ENCODE measurements at regions not wholly inside any gene's neighbourhood (a gene's known extent, or its start where the extent isn't known, plus 50 kb on each side); places are given as distances from the start of the nearest gene placed in this dataset.

DNA sequence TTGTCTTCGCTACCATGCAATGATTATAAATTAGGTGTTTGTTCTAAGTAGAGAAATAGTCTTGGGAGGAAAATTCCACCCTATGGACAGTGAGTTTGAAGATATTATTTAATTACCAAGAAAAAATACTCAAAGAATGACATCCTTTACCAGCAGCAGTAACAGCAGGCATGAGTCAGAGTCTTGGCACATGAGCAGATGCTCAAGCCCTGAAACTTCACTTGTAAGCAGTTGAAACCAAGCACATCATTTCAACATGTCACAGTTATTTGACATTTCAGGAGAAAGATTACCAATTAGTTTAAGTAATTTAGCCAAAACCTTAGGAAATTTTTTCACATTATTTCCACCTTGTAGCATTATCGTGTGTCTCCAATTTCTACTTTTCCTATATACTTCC is 99.2 kb downstream of the C12orf50 start:
- Mint-ChIP-seq H3K36me3 (no peaks in the 10 kb centered on the region), H3K4me1 (no peaks in the 10 kb centered on the region), H3K27me3 (peaks cover 1% of the 10 kb centered on the region), H3K4me3 (no peak overlapping the region), H3K9me3 (no peaks in the 10 kb centered on the region), H3K27ac (no peak overlapping the region)
- no peak for DNase-seq (ENCODE audit: low spot score in 2 of 2)
- ATAC-seq (ENCODE audit: low read depth) = no peak

DNA sequence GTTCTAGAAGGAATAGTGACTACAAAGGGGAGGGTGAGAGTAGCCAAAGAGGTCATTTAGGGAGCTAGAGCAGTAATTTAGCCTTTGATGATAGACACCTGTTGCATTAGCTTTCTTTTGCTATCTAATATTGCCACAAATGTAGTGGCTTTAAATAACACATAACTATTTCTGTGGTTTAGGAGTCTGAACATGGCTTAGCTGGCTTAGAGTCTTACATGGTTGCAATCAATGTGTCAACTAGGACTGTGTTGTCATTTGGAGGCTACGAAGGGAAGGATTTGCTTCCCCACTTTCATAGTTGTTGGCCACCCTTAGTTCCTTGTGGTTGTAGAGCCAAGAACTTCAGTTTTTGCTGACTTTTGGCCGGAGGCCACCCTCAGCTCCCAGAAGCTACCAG is 99.9 kb downstream of the C12orf50 start:
- H3K27me3 Mint-ChIP-seq = peaks cover 1% of the 10 kb centered on the region
- DNase-seq (ENCODE audit: low spot score in 2 of 2) (no peak), ATAC-seq (ENCODE audit: low read depth) (no peak)
- no peak overlapping the region for H3K4me3 Mint-ChIP-seq
- H3K27ac Mint-ChIP-seq = no peak overlapping the region
- H3K9me3 Mint-ChIP-seq = no peaks in the 10 kb centered on the region
- H3K36me3 Mint-ChIP-seq = no peaks in the 10 kb centered on the region
- no peaks in the 10 kb centered on the region for H3K4me1 Mint-ChIP-seq

DNA sequence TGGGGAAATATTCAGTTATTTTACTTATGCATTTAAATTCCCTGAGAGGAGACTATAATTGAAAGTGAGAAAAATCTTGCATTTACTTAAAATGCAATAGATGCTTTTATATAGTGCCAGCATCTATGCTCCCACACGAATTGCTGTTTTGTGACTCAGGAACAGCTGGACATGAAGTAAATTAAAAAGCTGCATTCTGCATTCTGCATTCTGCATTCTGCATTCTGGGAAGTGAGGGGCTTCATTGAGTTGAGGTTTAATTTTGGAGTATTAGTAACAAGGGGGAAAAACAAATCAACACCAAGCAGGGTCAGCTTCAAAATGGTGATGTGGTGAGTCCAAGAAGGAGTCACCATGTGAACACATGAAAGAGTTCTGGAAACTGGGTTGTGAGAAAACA is 101.2 kb downstream of the C12orf50 start:
- H3K9me3 Mint-ChIP-seq = no peaks in the 10 kb centered on the region
- H3K4me3 Mint-ChIP-seq = no peak overlapping the region
- ATAC-seq (ENCODE audit: low read depth) = no peak
- DNase-seq (ENCODE audit: low spot score in 2 of 2) = no peak
- no peaks in the 10 kb centered on the region for H3K4me1 Mint-ChIP-seq
- no peaks in the 10 kb centered on the region for H3K27me3 Mint-ChIP-seq
- no peak overlapping the region for H3K27ac Mint-ChIP-seq
- no peaks in the 10 kb centered on the region for H3K36me3 Mint-ChIP-seq

DNA sequence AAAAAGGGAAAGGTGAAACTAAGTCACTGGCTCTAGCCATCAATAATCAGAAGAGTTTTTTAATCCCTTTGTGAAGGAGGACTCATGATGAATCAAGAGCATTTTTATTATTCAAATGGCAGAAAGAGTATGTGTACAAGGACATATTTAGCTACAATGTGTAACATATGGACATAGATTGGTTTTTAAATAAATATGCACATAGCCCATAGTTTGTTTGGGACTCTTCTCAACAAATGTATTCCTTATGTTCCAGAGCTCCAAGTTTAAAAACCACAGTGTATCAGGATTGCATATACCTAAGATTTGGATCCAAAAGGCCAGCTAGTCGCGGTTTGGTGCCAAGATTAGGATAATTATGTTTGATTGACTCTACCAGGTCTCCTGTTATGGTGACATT is 104.2 kb downstream of the C12orf50 start:
- DNase-seq (ENCODE audit: low spot score in 2 of 2) (no peak), ATAC-seq (ENCODE audit: low read depth) (no peak)
- Mint-ChIP-seq H3K36me3 (no peaks in the 10 kb centered on the region), H3K4me3 (no peak overlapping the region), H3K27me3 (no peaks in the 10 kb centered on the region), H3K9me3 (no peaks in the 10 kb centered on the region), H3K27ac (no peak overlapping the region), H3K4me1 (no peaks in the 10 kb centered on the region)

DNA sequence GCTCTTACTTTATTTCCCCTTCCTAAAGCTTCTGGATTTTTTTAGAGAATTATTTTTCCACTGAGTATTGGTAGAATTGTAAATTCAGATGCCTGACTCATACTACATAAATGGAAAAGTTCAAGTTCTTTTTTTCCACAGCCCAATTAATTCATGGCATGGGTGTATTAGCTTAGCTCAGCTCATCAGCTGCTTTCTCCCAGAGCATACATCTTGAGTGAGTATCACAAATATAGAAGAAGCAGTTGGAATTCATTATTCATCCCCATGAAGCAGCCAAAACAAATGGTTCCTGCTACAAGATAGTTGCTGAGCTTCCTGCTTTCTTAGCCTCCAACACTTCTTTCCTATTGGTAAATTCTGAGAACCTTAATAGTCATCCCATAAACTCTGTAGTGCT is 105.1 kb downstream of the C12orf50 start:
- DNase-seq (ENCODE audit: low spot score in 2 of 2) = no peak
- no peaks in the 10 kb centered on the region for H3K9me3 Mint-ChIP-seq
- no peak overlapping the region for H3K27ac Mint-ChIP-seq
- H3K4me3 Mint-ChIP-seq = no peak overlapping the region
- H3K36me3 Mint-ChIP-seq = no peaks in the 10 kb centered on the region
- H3K27me3 Mint-ChIP-seq = no peaks in the 10 kb centered on the region
- no peak for ATAC-seq (ENCODE audit: low read depth)
- no peaks in the 10 kb centered on the region for H3K4me1 Mint-ChIP-seq

DNA sequence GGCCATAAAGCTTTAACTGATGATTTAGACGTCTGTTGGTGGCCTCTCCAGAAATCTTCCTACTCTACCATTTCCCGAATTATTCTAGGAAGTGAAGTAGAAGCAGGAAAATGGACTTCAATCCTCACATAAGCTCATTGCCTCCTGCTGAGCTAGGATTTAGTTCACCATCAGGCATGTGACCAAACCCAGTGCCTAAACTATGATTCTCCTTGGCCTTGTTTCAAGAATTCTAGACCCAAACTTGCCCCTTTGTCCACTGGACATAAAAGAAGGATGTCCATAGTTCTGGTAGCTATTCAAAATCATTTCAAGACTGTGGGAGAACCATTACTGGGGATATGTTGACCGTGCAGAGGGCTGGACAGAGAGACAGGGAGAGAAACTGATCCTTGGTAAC is 105.8 kb downstream of the C12orf50 start:
- no peak for DNase-seq (ENCODE audit: low spot score in 2 of 2)
- Mint-ChIP-seq H3K4me3 (no peak overlapping the region), H3K27me3 (no peaks in the 10 kb centered on the region), H3K4me1 (no peaks in the 10 kb centered on the region), H3K27ac (no peak overlapping the region), H3K36me3 (no peaks in the 10 kb centered on the region), H3K9me3 (no peaks in the 10 kb centered on the region)
- ATAC-seq (ENCODE audit: low read depth) = no peak

DNA sequence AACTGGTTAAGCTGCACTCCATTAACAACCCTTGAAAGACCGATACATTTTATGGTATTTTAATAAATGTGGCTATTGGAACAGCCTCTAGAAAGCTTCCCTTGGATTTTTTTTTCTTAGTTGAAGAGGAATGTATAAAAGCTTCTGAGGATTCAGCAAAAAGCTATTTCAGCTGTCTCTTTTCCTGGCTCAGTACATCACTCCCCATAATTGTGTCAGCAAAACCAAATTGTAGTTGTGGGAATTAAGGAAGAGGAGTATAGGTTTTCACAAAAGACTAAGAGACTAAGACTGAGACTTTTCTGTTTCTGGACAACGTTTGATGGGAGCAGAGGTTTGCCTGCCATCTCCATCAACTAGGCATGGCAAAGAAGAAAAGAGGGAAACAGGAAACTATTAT is 106.5 kb downstream of the C12orf50 start:
- Mint-ChIP-seq H3K27ac (no peak overlapping the region), H3K4me1 (no peaks in the 10 kb centered on the region), H3K4me3 (no peak overlapping the region), H3K9me3 (no peaks in the 10 kb centered on the region), H3K36me3 (no peaks in the 10 kb centered on the region), H3K27me3 (no peaks in the 10 kb centered on the region)
- no peak for DNase-seq (ENCODE audit: low spot score in 2 of 2)
- no peak for ATAC-seq (ENCODE audit: low read depth)

DNA sequence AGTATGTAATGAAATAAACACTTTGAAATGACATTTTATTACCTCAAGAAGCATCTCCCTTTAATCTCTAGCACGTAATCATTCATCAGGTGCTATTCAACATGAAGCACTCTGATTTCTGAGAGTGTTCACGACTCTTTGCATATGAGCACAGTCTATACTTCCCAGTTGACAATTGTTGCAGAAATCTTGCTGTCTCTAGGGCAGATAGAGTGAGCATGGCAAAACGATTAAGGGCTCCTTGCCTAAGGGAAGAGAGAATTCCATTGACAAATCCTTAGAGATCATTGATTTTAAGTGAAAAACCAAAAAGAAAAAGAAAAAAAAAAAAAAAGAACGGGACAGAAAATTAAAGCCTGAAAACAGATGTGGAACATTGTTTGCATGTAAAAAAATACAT is 107.6 kb downstream of the C12orf50 start:
- DNase-seq (ENCODE audit: low spot score in 2 of 2) (no peak), ATAC-seq (ENCODE audit: low read depth) (no peak)
- H3K4me3 Mint-ChIP-seq = no peak overlapping the region
- H3K27ac Mint-ChIP-seq = no peak overlapping the region
- H3K27me3 Mint-ChIP-seq = no peaks in the 10 kb centered on the region
- no peaks in the 10 kb centered on the region for H3K4me1 Mint-ChIP-seq
- no peaks in the 10 kb centered on the region for H3K36me3 Mint-ChIP-seq
- no peaks in the 10 kb centered on the region for H3K9me3 Mint-ChIP-seq

DNA sequence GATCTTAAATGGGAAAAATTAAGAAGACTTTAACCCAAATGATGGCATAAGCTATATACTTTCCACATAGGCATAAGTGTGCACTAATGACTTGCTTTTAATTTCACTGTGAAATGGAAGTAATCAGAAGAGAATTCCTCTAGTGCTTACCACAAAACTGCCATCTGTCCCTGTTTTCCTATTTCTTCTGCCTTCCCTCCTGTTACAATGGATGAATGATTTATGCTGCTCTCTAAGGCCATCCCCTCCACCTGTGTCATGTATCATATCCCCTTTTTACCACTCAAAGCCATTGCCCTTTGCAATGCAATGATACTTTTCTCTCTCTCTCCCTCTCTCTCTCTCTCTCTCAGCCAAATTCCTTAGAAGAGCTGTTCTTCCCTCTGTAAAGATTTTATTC is 109.1 kb downstream of the C12orf50 start:
- no peaks in the 10 kb centered on the region for H3K4me1 Mint-ChIP-seq
- H3K27ac Mint-ChIP-seq = no peak overlapping the region
- no peak for DNase-seq (ENCODE audit: low spot score in 2 of 2)
- H3K9me3 Mint-ChIP-seq = peaks cover 2% of the 10 kb centered on the region
- no peaks in the 10 kb centered on the region for H3K36me3 Mint-ChIP-seq
- H3K4me3 Mint-ChIP-seq = no peak overlapping the region
- H3K27me3 Mint-ChIP-seq = no peaks in the 10 kb centered on the region
- ATAC-seq (ENCODE audit: low read depth) = no peak

DNA sequence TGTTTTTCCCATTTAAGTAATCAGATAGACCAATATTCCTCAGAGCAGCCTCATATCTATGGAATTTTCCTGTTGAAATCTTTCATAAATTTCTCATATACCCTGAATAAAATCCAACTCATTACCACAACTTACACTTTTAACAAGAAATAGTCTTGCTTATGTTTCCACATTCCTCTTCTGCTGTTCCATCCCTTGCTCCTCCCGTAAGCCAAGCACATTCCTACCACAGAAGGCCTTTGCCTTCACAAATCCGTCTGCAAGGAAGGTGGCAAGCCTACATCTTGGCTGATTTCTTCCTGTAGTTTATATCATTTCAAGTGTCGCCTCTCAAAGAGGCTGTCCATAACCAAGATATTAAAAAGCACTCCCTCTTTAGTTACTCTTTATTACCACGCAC is 127.7 kb downstream of the C12orf50 start:
- Mint-ChIP-seq H3K4me3 (no peak overlapping the region), H3K27me3 (no peaks in the 10 kb centered on the region), H3K4me1 (no peaks in the 10 kb centered on the region), H3K9me3 (no peaks in the 10 kb centered on the region), H3K27ac (no peak overlapping the region), H3K36me3 (no peaks in the 10 kb centered on the region)
- no peak for ATAC-seq (ENCODE audit: low read depth)
- no peak for DNase-seq (ENCODE audit: low spot score in 2 of 2)

DNA sequence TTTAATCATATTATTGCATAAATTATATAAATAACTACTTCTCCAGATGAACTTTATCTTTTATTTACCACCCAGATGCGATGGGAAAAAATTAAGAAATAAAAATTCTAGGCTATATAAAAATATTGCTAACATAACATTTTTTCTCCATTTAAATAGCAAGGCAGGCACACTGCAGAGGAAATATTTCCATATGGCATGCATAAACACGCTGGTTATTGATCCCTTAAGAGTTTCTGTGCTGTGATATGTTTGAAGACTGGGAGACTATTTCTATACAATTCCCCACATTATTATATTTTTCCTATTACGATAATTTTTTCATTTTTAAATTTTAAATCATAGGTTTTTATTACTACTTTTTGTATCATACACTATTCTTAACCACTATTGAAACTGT is 131.5 kb downstream of the C12orf50 start:
- Mint-ChIP-seq H3K27ac (no peak overlapping the region), H3K4me3 (no peak overlapping the region), H3K27me3 (no peaks in the 10 kb centered on the region), H3K4me1 (no peaks in the 10 kb centered on the region), H3K36me3 (no peaks in the 10 kb centered on the region), H3K9me3 (peaks cover 2% of the 10 kb centered on the region)
- no peak for DNase-seq (ENCODE audit: low spot score in 2 of 2)
- ATAC-seq (ENCODE audit: low read depth) = no peak

DNA sequence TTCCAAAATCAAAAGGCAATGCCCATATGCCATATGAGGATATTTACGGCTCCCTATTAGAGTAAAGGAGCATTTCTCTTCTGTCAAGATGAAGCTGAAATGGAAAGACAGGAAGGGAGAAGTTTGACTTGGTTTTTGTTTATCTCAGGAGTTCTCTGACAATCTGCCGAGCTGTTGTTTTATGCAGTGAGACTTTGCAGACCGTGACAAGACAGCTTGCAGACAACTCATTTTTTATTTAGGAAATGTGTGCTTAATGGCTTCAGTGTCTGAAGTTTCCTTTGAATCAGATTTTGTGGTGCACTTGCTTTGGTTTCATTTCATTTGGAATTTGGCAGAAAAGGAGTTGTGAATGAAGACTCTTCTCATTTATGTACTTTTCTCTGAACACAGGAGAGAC is 145.4 kb downstream of the C12orf50 start:
- H3K27ac Mint-ChIP-seq = no peak overlapping the region

DNA sequence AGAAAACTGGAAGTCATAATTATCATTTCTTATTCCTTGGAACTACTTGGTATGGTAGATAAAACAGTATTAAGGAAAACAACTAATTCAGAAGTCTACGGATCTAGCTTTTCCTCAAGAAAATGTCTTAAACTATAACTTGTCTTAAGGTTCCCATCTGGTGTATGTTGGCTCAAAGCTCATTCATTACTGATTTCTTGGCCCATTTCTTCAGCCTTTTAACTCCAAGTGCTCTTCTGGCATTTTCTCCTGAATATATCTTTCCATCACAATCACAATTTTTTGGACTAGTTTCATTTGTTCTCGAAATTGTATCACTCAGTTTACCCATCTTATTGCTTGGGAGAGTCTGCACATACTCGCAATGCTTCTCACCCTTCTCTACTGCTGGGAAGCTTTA is 150.1 kb downstream of the C12orf50 start:
- Mint-ChIP-seq H3K4me3 (no peak overlapping the region), H3K36me3 (no peaks in the 10 kb centered on the region), H3K27ac (no peak overlapping the region), H3K9me3 (peaks cover 1% of the 10 kb centered on the region), H3K27me3 (peaks cover 2% of the 10 kb centered on the region), H3K4me1 (no peaks in the 10 kb centered on the region)
- ATAC-seq (ENCODE audit: low read depth) = no peak
- DNase-seq (ENCODE audit: low spot score in 2 of 2) = no peak

More for the DNA sequence above, 145.4 kb downstream of the C12orf50 start:
- no peaks in the 10 kb centered on the region for H3K36me3 Mint-ChIP-seq
- no peaks in the 10 kb centered on the region for H3K9me3 Mint-ChIP-seq
- no peak for ATAC-seq (ENCODE audit: low read depth)
- H3K27me3 Mint-ChIP-seq = peaks cover 2% of the 10 kb centered on the region
- H3K4me1 Mint-ChIP-seq = no peaks in the 10 kb centered on the region
- no peak for DNase-seq (ENCODE audit: low spot score in 2 of 2)
- H3K4me3 Mint-ChIP-seq = no peak overlapping the region

DNA sequence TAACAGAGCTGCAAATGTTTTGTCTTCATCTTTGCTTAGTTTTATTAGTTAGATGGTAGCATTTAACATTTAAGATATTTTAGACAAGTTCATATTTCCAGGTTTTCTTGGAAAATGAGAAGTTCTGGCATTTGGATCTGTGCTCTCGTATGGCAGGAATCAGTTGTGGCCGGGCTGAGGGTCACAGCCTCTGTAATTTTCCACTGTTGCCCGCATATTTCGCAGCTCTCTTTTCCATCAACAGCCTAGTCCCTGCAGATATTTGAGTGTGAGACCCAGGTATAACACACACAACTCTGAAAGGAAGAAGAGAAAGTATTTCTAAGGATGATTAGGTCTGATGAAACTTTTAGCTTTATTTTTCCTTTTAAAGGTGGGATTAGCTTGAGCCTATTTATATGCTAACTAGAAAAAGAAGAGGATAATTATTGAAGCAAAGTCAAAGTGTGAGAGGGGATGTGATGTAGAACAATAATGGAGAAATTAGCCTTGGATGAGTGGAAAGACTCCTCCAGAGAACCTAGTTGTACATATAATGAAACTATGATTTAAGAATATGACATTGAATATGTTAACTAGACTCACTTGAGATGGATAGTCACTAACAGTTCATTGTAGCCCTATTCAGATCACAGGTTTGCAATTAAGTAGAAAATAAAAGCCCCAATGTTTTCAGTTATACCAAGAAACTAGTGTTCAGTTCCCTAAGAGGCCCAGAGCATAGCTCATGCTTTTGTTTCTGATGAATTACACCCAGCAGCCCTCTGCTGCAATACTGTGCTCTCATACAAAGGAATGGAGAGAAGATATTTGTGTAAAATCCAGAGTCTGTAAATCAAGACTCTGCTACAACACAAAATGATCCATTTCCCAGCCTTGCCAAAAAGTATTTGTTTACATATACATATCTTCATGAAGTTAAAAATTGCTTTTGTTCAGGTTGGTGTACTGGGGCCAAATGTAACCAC is 158.4 kb downstream of the C12orf50 start:
- H3K36me3 Mint-ChIP-seq = no peaks in the 10 kb centered on the region
- no peak overlapping the region for H3K4me3 Mint-ChIP-seq
- H3K27ac Mint-ChIP-seq = no peak overlapping the region
- no peaks in the 10 kb centered on the region for H3K4me1 Mint-ChIP-seq
- DNase-seq (ENCODE audit: low spot score in 2 of 2) (no peak), ATAC-seq (ENCODE audit: low read depth) (no peak)
- peaks cover 1% of the 10 kb centered on the region for H3K9me3 Mint-ChIP-seq
- no peaks in the 10 kb centered on the region for H3K27me3 Mint-ChIP-seq

DNA sequence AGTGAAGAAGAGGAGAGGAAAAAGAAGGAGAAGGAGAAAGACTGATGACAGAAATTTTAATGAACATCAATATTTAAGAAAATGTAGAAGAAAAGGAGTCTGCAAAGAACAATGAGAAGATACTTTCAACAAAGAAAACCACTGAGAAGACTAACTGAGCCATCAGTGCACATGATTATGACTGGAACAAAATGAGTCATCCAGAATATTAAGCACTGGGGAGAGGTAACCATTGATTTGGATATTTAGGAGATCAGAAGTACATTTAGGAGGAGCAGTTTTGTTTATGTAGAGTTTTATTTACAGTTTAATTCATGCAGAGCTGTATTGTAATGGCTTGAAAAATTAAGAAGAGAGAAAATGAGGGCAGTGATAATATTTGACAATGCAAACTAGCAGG is 159.1 kb downstream of the C12orf50 start:
- H3K9me3 Mint-ChIP-seq = peaks cover 1% of the 10 kb centered on the region
- DNase-seq (ENCODE audit: low spot score in 2 of 2) (no peak), ATAC-seq (ENCODE audit: low read depth) (no peak)
- no peak overlapping the region for H3K4me3 Mint-ChIP-seq
- H3K27ac Mint-ChIP-seq = no peak overlapping the region
- H3K4me1 Mint-ChIP-seq = no peaks in the 10 kb centered on the region
- no peaks in the 10 kb centered on the region for H3K36me3 Mint-ChIP-seq
- no peaks in the 10 kb centered on the region for H3K27me3 Mint-ChIP-seq

All from memory B cell (primary cell).